ENCODE measurements at regions not wholly inside any gene's neighbourhood (a gene's known extent, or its start where the extent isn't known, plus 50 kb on each side); places are given as distances from the start of the nearest gene placed in this dataset.
"Not testable (repeated sequence)": the region's sequence is repeated elsewhere in the genome, so short reads cannot be mapped to it uniquely, and the experiment has no call there.

- TF ChIP-seq, protein P1, sequence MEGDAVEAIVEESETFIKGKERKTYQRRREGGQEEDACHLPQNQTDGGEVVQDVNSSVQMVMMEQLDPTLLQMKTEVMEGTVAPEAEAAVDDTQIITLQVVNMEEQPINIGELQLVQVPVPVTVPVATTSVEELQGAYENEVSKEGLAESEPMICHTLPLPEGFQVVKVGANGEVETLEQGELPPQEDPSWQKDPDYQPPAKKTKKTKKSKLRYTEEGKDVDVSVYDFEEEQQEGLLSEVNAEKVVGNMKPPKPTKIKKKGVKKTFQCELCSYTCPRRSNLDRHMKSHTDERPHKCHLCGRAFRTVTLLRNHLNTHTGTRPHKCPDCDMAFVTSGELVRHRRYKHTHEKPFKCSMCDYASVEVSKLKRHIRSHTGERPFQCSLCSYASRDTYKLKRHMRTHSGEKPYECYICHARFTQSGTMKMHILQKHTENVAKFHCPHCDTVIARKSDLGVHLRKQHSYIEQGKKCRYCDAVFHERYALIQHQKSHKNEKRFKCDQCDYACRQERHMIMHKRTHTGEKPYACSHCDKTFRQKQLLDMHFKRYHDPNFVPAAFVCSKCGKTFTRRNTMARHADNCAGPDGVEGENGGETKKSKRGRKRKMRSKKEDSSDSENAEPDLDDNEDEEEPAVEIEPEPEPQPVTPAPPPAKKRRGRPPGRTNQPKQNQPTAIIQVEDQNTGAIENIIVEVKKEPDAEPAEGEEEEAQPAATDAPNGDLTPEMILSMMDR (IDR thresholded peaks at IDR 0.05 in 8 of 11, conservative IDR thresholded peaks at IDR 0.05 in 3 of 11), result not testable (repeated sequence)
- TF ChIP-seq POLR2A (IDR thresholded peaks at IDR 0.05), result not testable (repeated sequence)
Measured at GRCh38 chr2:87263868-87264518, 242.3 kb upstream of the PLGLB1 start.

Data from spleen (tissue), 7 donors.